ENCODE measurements at regions not wholly inside any gene's neighbourhood (a gene's known extent, or its start where the extent isn't known, plus 50 kb on each side); places are given as distances from the start of the nearest gene placed in this dataset.

- TF ChIP-seq POLR2AphosphoS5 (IDR thresholded peaks at IDR 0.05) = peak; percentile 48
- no peak for TF ChIP-seq CTCF (IDR thresholded peaks at IDR 0.05)
These were observed 224.9 kb downstream of the IBTK start for GRCh38 chr6:82022614-82023129.

Data from prostate gland (tissue), 2 donors.